SK-N-SH treated with all-trans-retinoic acid at 6 μM for 48 hours (cell line): ENCODE measurements at regions not wholly inside any gene's neighbourhood (a gene's known extent, or its start where the extent isn't known, plus 50 kb on each side); places are given as distances from the start of the nearest gene placed in this dataset.

ENCODE experiments used
- CREB5 ChIP-seq: fragments of 250-450 bp; sonication (Bioruptor Pico); IDR thresholded peaks from 2 replicates; pipeline ENCODE4 v1.5.1; 2020; ENCODE audit warnings: low read depth, mild to moderate bottlenecking, moderate library complexity
- ZNF565 ChIP-seq: fragments of 450-650 bp; formaldehyde crosslinking; conservative IDR thresholded peaks from 2 replicates; pipeline ENCODE4 v1.5.0; 2020; ENCODE audit warnings: low read depth, mild to moderate bottlenecking, moderate library complexity

- TF ChIP-seq ZNF565 (CRISPR knock-in tag) (no peak), CREB5 (no peak)
Observed at GRCh38 chr7:18230271-18230670, 202.6 kb upstream of the PRPS1L1 start.
